CD4-positive, alpha-beta memory T cell (primary cell): ENCODE measurements at regions not wholly inside any gene's neighbourhood (a gene's known extent, or its start where the extent isn't known, plus 50 kb on each side); places are given as distances from the start of the nearest gene placed in this dataset.
A peak's percentile ranks its signal among the peaks of the same experiment; 100 is the strongest.

Experiments
- CTCF ChIA-PET: fragments of 350-600 bp; sonication (Branson Sonifier 250); formaldehyde crosslinking; loops from one replicate; lab custom pipeline; 2021; ENCODE audit warnings: inconsistent platforms; ENCODE audit not compliant: partially characterized antibody; lab: Charles Lee
- POLR2A ChIA-PET: fragments of 350-600 bp; sonication (Branson Sonifier 250); formaldehyde crosslinking; loops from one replicate; lab custom pipeline; 2021; ENCODE audit not compliant: partially characterized antibody; lab: Charles Lee
- DNase-seq, 5 donors: peaks; one replicate each; pipeline versions ENCODE4 v3.0.0 to v3.0.0-alpha.2; 2020 to 2022; ENCODE audit warnings: mixed read lengths in 1 of 5
- H3K27ac ChIP-seq: one replicate; pipeline ENCODE4 v1.7.0; 2013; ENCODE audit warnings: low read depth, low read length
- H3K27me3 ChIP-seq: 2 replicates; pipeline ENCODE4 v1.7.0; 2013; ENCODE audit warnings: mild to moderate bottlenecking, low read length, moderate library complexity; ENCODE audit not compliant: insufficient read depth
- H3K36me3 ChIP-seq: 2 replicates; pipeline ENCODE4 v1.7.0; 2013; ENCODE audit warnings: mild to moderate bottlenecking, low read length, moderate library complexity; ENCODE audit not compliant: insufficient read depth
- H3K4me1 ChIP-seq: 2 replicates; pipeline ENCODE4 v1.7.0; 2013; ENCODE audit warnings: mild to moderate bottlenecking, low read length, moderate library complexity; ENCODE audit not compliant: insufficient read depth
- H3K4me3 ChIP-seq, 2 donors: one replicate each; pipeline ENCODE4 v1.7.0; 2013; ENCODE audit warnings: low read length in 2 of 2, mild to moderate bottlenecking in 1 of 2
- H3K9me3 ChIP-seq, 2 donors: one replicate each; pipeline ENCODE4 v1.7.0; 2013; ENCODE audit warnings: low read length in 2 of 2, control low read depth in 1 of 2; ENCODE audit not compliant: control insufficient read depth in 1 of 2
- H3K27ac Mint-ChIP-seq, 7 donors: one replicate each; pipeline ENCODE4 v1.8.0; 2020 to 2021; ENCODE audit warnings: mixed read lengths in 7 of 7, mild to moderate bottlenecking in 6 of 7, inconsistent platforms in 3 of 7, moderate library complexity in 3 of 7
- H3K27me3 Mint-ChIP-seq, 2 donors: one replicate each; pipeline ENCODE4 v1.8.0; 2020 to 2021; ENCODE audit warnings: mixed read lengths in 2 of 2
- H3K36me3 Mint-ChIP-seq, 2 donors: one replicate each; pipeline ENCODE4 v1.8.0; 2020 to 2021; ENCODE audit warnings: mixed read lengths in 2 of 2, inconsistent platforms in 1 of 2, mild to moderate bottlenecking in 1 of 2
- H3K4me1 Mint-ChIP-seq, 4 donors: one replicate each; pipeline ENCODE4 v1.8.0; 2020 to 2021; ENCODE audit warnings: mixed read lengths in 4 of 4, mild to moderate bottlenecking in 1 of 4
- H3K4me3 Mint-ChIP-seq, 8 donors: one replicate each; pipeline ENCODE4 v1.8.0; 2020 to 2021; ENCODE audit warnings: mixed read lengths in 8 of 8, mild to moderate bottlenecking in 7 of 8, moderate library complexity in 6 of 8, inconsistent platforms in 3 of 8
- H3K9me3 Mint-ChIP-seq, 8 donors: one replicate each; pipeline ENCODE4 v1.8.0; 2020 to 2021; ENCODE audit warnings: mixed read lengths in 8 of 8, mild to moderate bottlenecking in 5 of 8, inconsistent platforms in 3 of 8, moderate library complexity in 1 of 8
- intact Hi-C: fragments of 100-400 bp; cut with micrococcal nuclease; formaldehyde crosslinking; loops from one replicate; pipeline ENCODE4 v1.15.1; 2023

DNA sequence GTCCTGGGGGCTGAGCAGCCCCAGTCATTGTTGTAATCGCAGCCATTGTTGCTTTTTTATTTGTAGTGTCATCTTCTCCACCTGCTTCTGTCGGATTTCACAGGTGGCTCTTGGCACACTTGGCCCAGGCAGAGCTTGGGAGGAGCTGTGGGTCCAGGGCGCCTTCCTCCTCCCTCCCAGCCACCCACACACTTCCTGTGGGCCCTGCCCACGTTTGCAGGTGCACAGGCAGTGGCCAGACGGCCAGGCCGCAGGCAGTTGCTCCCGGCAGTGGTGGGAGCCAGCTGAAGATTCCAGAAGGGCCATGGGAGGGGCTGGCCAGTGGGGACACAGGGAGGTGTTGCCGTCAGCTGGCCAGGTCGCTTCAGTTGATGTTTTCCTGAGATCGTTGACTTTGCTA is 1191.9 kb downstream of the BRD1 start:
- ChIA-PET POLR2A (no interaction called here), CTCF (no interaction called here)
- Histone ChIP-seq H3K36me3 (no peaks in the 10 kb centered on the region), H3K9me3 (no peaks in the 10 kb centered on the region), H3K27ac (no peak overlapping the region), H3K4me1 (no peaks in the 10 kb centered on the region), H3K4me3 (no peak overlapping the region), H3K27me3 (no peaks in the 10 kb centered on the region)
- intact Hi-C loops = no loop called here
- Mint-ChIP-seq H3K27ac (peak overlapping the region in 1 of 7 donors; percentile 53), H3K9me3 (no peaks in the 10 kb centered on the region), H3K4me3 (no peak overlapping the region), H3K36me3 (no peaks in the 10 kb centered on the region), H3K4me1 (peaks cover 0 to 5% (median 3%) of the 10 kb centered on the region in 4 donors), H3K27me3 (no peaks in the 10 kb centered on the region)
- no peak for DNase-seq

DNA sequence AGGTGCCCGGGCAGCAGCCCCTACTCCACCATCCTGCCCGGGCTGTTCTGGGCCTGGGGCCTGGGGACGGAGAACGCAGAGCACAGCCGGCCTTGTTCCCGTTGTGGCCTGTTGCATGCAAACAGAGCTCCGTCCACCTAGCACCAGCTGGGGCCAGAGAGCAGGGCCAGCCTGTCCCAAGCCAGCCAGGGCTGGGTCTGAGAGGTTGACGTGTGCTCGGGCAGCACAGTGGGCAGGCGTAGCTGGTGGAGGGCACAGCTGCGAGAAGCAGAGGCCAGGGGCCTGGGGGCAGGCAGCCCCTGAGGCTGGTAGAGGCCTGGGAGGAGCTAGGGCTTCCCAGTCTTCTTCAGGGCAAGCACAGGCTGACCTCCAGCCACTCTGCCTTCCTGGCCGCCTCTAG is 1192.6 kb downstream of the BRD1 start:
- no peaks in the 10 kb centered on the region for H3K9me3 ChIP-seq
- intact Hi-C loops = no loop called here
- POLR2A ChIA-PET = no interaction called here
- no peak overlapping the region for H3K4me3 ChIP-seq
- Mint-ChIP-seq H3K9me3 (no peaks in the 10 kb centered on the region), H3K27me3 (no peaks in the 10 kb centered on the region), H3K36me3 (no peaks in the 10 kb centered on the region), H3K4me3 (no peak overlapping the region), H3K4me1 (peaks cover 0 to 5% (median 3%) of the 10 kb centered on the region in 4 donors), H3K27ac (no peak overlapping the region)
- H3K36me3 ChIP-seq = no peaks in the 10 kb centered on the region
- no peaks in the 10 kb centered on the region for H3K4me1 ChIP-seq
- H3K27me3 ChIP-seq = no peaks in the 10 kb centered on the region
- CTCF ChIA-PET = no interaction called here
- DNase-seq = no peak
- H3K27ac ChIP-seq = no peak overlapping the region

DNA sequence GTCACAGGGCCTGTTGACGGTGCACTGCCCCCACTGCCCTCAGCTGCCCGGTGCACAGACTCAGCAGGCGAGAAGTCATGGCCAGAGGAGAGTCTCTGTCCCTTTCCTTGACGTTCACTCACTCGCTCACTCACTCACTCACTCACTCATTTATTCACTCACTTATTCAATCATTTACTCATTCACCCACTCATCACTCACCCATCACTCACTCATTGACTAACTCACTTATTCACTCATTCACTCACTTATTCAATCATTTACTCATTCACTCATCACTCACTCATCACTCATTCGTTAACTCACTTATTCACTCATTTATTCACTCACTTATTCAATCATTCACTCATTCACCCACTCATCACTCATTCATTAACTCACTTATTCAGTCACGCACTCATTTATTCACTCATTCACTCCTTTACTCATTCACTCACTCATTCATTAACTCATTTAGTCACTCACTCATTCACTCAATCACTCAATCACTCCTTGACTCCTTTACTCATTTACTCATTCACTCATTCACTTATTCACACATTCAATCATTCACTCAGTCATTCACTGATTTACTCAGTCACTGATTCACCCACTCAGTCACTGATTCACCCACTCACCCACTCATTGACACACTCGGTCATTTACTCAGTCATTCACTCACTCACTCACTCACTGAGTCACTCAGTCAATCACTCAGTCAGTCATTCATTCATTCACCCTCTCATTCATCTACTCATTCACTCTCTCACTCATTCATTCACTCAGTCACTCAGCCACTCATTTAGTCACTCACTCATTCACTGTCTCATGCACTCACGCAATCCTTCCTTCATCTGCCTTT is 1193.5 kb downstream of the BRD1 start:
- no peaks in the 10 kb centered on the region for H3K36me3 Mint-ChIP-seq
- peaks cover 0 to 5% (median 3%) of the 10 kb centered on the region in 4 donors for H3K4me1 Mint-ChIP-seq
- no peak overlapping the region for H3K4me3 Mint-ChIP-seq
- H3K9me3 Mint-ChIP-seq = no peaks in the 10 kb centered on the region
- DNase-seq = no peak
- H3K27ac Mint-ChIP-seq = no peak overlapping the region
- no peaks in the 10 kb centered on the region for H3K27me3 ChIP-seq
- H3K4me1 ChIP-seq = no peaks in the 10 kb centered on the region
- CTCF ChIA-PET = no interaction called here
- no peak overlapping the region for H3K27ac ChIP-seq
- intact Hi-C loops = no loop called here
- no peaks in the 10 kb centered on the region for H3K27me3 Mint-ChIP-seq
- no peaks in the 10 kb centered on the region for H3K9me3 ChIP-seq
- POLR2A ChIA-PET = no interaction called here
- H3K36me3 ChIP-seq = no peaks in the 10 kb centered on the region
- H3K4me3 ChIP-seq = no peak overlapping the region

DNA sequence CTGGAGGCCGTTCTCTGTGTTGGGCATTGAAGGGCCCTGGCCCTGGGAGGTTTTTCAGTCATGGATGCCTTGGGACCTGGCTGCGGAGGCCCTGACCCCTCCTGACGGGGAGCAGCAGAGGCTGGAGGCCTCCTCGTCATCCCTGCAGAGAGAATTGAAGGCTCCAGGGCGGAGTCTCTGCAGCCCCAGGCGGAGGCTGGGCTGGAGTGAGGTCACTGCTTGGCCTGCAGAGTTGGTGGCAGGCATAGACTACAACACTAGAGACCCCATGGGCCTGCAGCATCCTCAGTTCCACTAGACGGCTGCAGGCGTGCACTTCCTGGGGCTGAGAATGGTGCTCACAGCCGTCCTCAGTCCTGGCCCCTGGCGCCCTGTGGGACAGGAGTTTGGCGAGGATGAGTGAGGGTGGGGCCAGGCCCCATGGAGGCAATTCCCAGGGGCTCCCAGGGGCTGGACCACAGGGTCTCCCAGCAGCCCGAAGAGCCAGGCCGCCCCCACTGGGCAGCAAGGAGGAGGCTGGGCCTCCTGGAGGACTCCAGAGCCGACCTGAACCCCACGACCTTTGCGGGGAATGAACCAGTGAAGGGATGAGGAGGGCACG is 1194.9 kb downstream of the BRD1 start:
- no peaks in the 10 kb centered on the region for H3K9me3 ChIP-seq
- H3K27me3 ChIP-seq = no peaks in the 10 kb centered on the region
- Mint-ChIP-seq H3K4me1 (peaks cover 0 to 5% (median 3%) of the 10 kb centered on the region in 4 donors), H3K9me3 (no peaks in the 10 kb centered on the region), H3K4me3 (no peak overlapping the region), H3K27me3 (no peaks in the 10 kb centered on the region), H3K27ac (no peak overlapping the region), H3K36me3 (no peaks in the 10 kb centered on the region)
- CTCF ChIA-PET = no interaction called here
- no peak for DNase-seq
- no peak overlapping the region for H3K4me3 ChIP-seq
- no peaks in the 10 kb centered on the region for H3K36me3 ChIP-seq
- H3K4me1 ChIP-seq = no peaks in the 10 kb centered on the region
- intact Hi-C loops = no loop called here
- H3K27ac ChIP-seq = no peak overlapping the region
- POLR2A ChIA-PET = no interaction called here

DNA sequence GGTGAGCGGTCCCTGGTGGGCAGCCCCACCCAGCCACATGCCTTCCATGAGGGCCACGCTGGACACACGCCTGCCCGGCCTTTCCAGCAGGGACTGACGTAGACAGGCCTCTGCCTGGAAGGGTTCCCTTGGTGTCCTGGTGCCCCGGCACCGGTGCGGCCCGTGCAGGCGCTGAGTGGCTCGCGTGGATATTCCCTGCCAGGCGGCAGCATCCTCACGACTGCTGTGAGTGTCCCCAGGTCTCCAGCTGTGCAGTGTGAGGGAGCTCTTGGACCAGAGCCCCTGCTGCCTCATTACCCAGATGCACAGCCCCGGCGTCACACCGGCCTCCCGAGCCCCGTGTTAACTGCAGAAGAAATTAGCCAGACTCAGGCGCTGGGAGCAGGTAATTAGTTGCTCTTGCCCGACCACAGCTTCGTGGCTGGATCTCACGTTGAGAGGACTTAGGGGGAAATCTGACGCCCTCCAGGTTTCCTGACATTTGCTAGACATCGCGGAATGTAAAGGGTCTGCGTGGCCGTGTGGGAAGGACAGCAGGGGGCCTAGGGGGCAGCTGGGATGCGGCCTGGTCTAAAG is 1196.3 kb downstream of the BRD1 start:
- no peak overlapping the region for H3K27ac ChIP-seq
- ChIA-PET CTCF (no interaction called here), POLR2A (no interaction called here)
- peaks cover 0 to 1% of the 10 kb centered on the region in 2 donors for H3K27me3 Mint-ChIP-seq
- intact Hi-C loops = no loop called here
- no peak overlapping the region for H3K4me3 Mint-ChIP-seq
- DNase-seq = no peak
- no peaks in the 10 kb centered on the region for H3K4me1 ChIP-seq
- H3K4me1 Mint-ChIP-seq = peaks cover 0 to 4% (median 3%) of the 10 kb centered on the region in 4 donors
- H3K9me3 ChIP-seq = no peaks in the 10 kb centered on the region
- no peaks in the 10 kb centered on the region for H3K9me3 Mint-ChIP-seq
- H3K27ac Mint-ChIP-seq = no peak overlapping the region
- H3K27me3 ChIP-seq = no peaks in the 10 kb centered on the region
- H3K4me3 ChIP-seq = no peak overlapping the region
- H3K36me3 ChIP-seq = no peaks in the 10 kb centered on the region
- no peaks in the 10 kb centered on the region for H3K36me3 Mint-ChIP-seq

DNA sequence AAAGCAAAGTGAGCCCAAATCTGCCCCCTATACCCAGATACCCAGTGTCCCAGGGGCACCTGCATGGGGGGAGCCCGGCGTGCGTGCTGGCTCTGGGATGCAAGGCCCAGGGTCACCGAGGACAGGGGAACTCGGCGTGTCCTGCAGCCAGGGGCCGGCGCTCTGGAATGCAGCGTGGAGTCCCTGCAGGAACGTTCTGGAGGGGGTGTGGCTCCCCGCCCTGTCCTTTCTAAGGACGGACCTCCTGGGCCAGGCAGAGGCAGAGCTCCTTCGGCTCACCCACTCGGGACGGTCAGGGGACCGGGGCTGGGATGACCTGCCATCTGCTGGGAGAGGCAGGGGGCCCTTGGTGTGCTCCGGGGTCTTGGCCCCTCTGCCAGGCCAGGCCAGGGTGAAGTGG is 1196.8 kb downstream of the BRD1 start:
- intact Hi-C loops = no loop called here
- H3K9me3 Mint-ChIP-seq = no peaks in the 10 kb centered on the region
- no peaks in the 10 kb centered on the region for H3K36me3 Mint-ChIP-seq
- H3K9me3 ChIP-seq = no peaks in the 10 kb centered on the region
- no peak overlapping the region for H3K27ac ChIP-seq
- H3K27me3 ChIP-seq = no peaks in the 10 kb centered on the region
- no peak for DNase-seq
- no peaks in the 10 kb centered on the region for H3K4me1 ChIP-seq
- H3K4me1 Mint-ChIP-seq = no peaks in the 10 kb centered on the region
- ChIA-PET CTCF (no interaction called here), POLR2A (no interaction called here)
- H3K27ac Mint-ChIP-seq = no peak overlapping the region
- no peaks in the 10 kb centered on the region for H3K36me3 ChIP-seq
- no peak overlapping the region for H3K4me3 ChIP-seq
- peaks cover 0 to 1% of the 10 kb centered on the region in 2 donors for H3K27me3 Mint-ChIP-seq
- H3K4me3 Mint-ChIP-seq = no peak overlapping the region

DNA sequence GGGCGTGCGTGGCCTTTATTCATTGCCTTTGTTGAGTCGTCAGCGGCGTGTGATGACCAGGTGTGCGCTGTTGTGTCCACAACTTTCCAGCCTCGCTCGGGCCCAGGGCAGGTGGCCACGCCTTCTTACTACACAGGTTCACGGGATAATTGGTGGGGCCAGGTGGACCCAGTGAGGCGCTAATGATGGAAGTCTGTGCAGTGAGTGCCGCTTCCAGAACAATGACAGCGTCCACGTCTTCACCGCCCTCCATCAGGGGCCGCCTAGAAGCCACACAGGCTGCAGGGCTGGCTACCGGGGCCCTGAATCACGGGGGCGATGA is 1197.3 kb downstream of the BRD1 start:
- no peak overlapping the region for H3K27ac Mint-ChIP-seq
- DNase-seq = no peak
- H3K27me3 Mint-ChIP-seq = peaks cover 0 to 1% of the 10 kb centered on the region in 2 donors
- no peaks in the 10 kb centered on the region for H3K9me3 Mint-ChIP-seq
- H3K4me1 Mint-ChIP-seq = no peaks in the 10 kb centered on the region
- no peaks in the 10 kb centered on the region for H3K4me1 ChIP-seq
- ChIA-PET CTCF (no interaction called here), POLR2A (no interaction called here)
- H3K4me3 ChIP-seq = no peak overlapping the region
- no peaks in the 10 kb centered on the region for H3K9me3 ChIP-seq
- no peaks in the 10 kb centered on the region for H3K27me3 ChIP-seq
- no peaks in the 10 kb centered on the region for H3K36me3 ChIP-seq
- H3K36me3 Mint-ChIP-seq = no peaks in the 10 kb centered on the region
- no peak overlapping the region for H3K4me3 Mint-ChIP-seq
- no peak overlapping the region for H3K27ac ChIP-seq
- intact Hi-C loops = no loop called here
